ENCODE measurements at regions not wholly inside any gene's neighbourhood (a gene's known extent, or its start where the extent isn't known, plus 50 kb on each side); places are given as distances from the start of the nearest gene placed in this dataset.

DNA sequence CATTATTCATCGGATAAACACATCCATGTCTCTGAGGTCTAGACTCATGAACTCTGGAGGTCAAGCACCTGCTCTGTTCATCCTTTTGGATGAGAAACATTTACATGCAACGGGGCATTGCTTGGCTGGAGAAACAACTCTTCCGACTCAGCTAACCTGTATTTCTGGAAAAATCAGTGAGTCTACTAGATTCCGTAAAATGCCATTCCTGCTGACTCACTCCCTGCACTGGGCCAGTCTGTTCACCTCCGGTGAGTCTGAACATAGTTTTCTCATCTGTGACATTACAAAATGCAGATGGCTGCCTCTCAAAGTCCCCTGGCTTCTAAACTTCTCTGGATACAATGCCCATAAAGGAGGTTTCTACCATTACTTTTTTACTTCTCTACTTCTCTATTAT is 185.7 kb upstream of the HS3ST1 start:
- Histone ChIP-seq H3K36me3 (ENCODE audit: insufficient read depth, low read length) (no peaks in the 10 kb centered on the region), H3K27ac (no peak overlapping the region)

DNA sequence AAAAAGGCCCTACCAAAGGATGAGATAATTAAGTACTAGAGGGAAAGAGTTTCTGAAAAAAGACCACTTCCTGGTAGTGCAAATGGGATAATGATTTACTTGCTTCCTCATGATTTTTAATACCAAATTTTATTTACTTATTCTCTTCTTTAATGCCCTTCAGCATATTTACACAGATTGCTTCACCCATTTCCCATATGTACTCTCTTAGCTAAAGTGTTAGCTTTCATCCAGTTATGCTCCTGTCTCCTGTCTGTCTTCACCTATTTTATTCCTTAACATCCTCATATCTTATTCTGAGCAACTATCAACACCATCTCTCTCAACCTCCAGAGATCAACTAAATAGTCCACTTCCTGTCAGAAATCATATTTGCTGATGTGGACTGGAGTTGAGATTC is 183.2 kb upstream of the HS3ST1 start:
- no peaks in the 10 kb centered on the region for H3K36me3 ChIP-seq (ENCODE audit: insufficient read depth, low read length)
- DNase-seq (ENCODE audit: low read depth, low spot score): no peak
- no peaks in the 10 kb centered on the region for H3K9me3 ChIP-seq (ENCODE audit: low read depth, low read length)
- no peak overlapping the region for H3K9ac ChIP-seq (ENCODE audit: insufficient read length)
- TF ChIP-seq EZH2 (IDR thresholded peaks at IDR 0.05): no peak
- no peak overlapping the region for H3K4me3 ChIP-seq
- H3K27ac ChIP-seq: no peak overlapping the region

More for the DNA sequence above, 185.7 kb upstream of the HS3ST1 start:
- H3K9me3 ChIP-seq (ENCODE audit: low read depth, low read length): no peaks in the 10 kb centered on the region
- TF ChIP-seq EZH2 (IDR thresholded peaks at IDR 0.05) (no peak), POLR2AphosphoS5 (IDR thresholded peaks at IDR 0.05; ENCODE audit: borderline replicate concordance, low read depth, low read length) (no peak), FOXP2 (optimal IDR thresholded peaks at IDR 0.05; ENCODE audit: control extremely low read depth, extremely low read length, insufficient read depth) (no peak)
- DNase-seq (ENCODE audit: low read depth, low spot score): no peak
- no peak overlapping the region for H3K4me3 ChIP-seq
- H3K9ac ChIP-seq (ENCODE audit: insufficient read length): no peak overlapping the region

DNA sequence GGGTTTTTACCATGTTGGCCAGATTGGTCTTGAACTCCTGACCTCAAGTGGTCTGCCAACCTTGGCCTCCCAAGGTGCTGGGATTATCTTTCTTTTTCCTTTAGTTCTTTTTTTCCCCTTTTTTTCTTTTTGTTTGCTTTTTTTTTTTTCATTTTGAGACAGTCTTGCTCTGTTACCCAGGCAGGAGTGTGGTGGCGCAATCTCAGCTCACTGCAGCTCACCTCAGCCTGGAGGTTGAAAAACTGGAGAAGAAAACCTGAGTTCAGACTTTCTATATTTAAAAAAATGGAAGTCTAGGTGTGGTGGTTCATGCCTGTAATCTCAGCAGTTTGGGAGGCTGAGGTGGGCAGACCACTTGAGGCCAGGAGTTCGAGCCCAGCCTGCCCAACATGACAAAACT is 181.1 kb upstream of the HS3ST1 start:
- no peak overlapping the region for H3K4me3 ChIP-seq
- TF ChIP-seq POLR2AphosphoS5 (IDR thresholded peaks at IDR 0.05; ENCODE audit: borderline replicate concordance, low read depth, low read length): no peak
- no peak for TF ChIP-seq EZH2 (IDR thresholded peaks at IDR 0.05)
- TF ChIP-seq FOXP2 (optimal IDR thresholded peaks at IDR 0.05; ENCODE audit: control extremely low read depth, extremely low read length, insufficient read depth): no peak
- no peak overlapping the region for H3K9ac ChIP-seq (ENCODE audit: insufficient read length)
- no peaks in the 10 kb centered on the region for H3K9me3 ChIP-seq (ENCODE audit: low read depth, low read length)
- H3K27ac ChIP-seq: no peak overlapping the region
- DNase-seq (ENCODE audit: low read depth, low spot score): no peak
- no peaks in the 10 kb centered on the region for H3K36me3 ChIP-seq (ENCODE audit: insufficient read depth, low read length)

- Histone ChIP-seq H3K9ac (ENCODE audit: insufficient read length) (no peak overlapping the region), H3K27ac (no peak overlapping the region), H3K36me3 (ENCODE audit: insufficient read depth, low read length) (no peaks in the 10 kb centered on the region), H3K4me3 (no peak overlapping the region), H3K9me3 (ENCODE audit: low read depth, low read length) (no peaks in the 10 kb centered on the region)
- TF ChIP-seq FOXP2 (optimal IDR thresholded peaks at IDR 0.05; ENCODE audit: control extremely low read depth, extremely low read length, insufficient read depth) (no peak), EZH2 (IDR thresholded peaks at IDR 0.05) (no peak), POLR2AphosphoS5 (IDR thresholded peaks at IDR 0.05; ENCODE audit: borderline replicate concordance, low read depth, low read length) (no peak)
- no peak for DNase-seq (ENCODE audit: low read depth, low spot score)
Measured at GRCh38 chr4:11608992-11609391, 180.3 kb upstream of the HS3ST1 start.

GRCh38 chr4:11606078-11606477 is 177.4 kb upstream of the HS3ST1 start:
- no peaks in the 10 kb centered on the region for H3K36me3 ChIP-seq (ENCODE audit: insufficient read depth, low read length)
- no peak for DNase-seq (ENCODE audit: low read depth, low spot score)
- no peak for TF ChIP-seq FOXP2 (optimal IDR thresholded peaks at IDR 0.05; ENCODE audit: control extremely low read depth, extremely low read length, insufficient read depth)
- TF ChIP-seq POLR2AphosphoS5 (IDR thresholded peaks at IDR 0.05; ENCODE audit: borderline replicate concordance, low read depth, low read length): no peak
- TF ChIP-seq EZH2 (IDR thresholded peaks at IDR 0.05): no peak
- H3K9me3 ChIP-seq (ENCODE audit: low read depth, low read length): no peaks in the 10 kb centered on the region
- H3K27ac ChIP-seq: no peak overlapping the region
- H3K9ac ChIP-seq (ENCODE audit: insufficient read length): no peak overlapping the region
- no peak overlapping the region for H3K4me3 ChIP-seq

DNA sequence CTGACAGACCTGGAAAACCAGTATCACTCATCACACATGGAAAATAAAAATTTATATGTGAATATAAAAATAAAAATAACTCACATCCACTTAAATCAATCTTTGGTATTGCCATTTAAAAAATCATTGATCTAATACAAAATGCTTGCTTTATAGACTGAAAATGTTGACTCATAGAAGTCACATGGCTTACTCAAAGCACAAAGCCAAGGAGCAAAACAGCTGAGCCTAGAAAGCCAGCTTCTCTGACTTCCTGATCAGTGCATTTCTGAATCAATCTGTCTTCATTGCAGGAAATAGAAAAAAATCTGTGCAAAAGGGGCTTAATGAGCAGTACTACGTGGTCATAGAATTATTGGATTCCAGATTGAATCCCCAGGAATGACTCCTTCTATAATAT is 176.9 kb upstream of the HS3ST1 start:
- Histone ChIP-seq H3K27ac (no peak overlapping the region), H3K9me3 (ENCODE audit: low read depth, low read length) (no peaks in the 10 kb centered on the region), H3K4me3 (no peak overlapping the region), H3K36me3 (ENCODE audit: insufficient read depth, low read length) (no peaks in the 10 kb centered on the region), H3K9ac (ENCODE audit: insufficient read length) (no peak overlapping the region)
- DNase-seq (ENCODE audit: low read depth, low spot score): no peak
- TF ChIP-seq EZH2 (IDR thresholded peaks at IDR 0.05): no peak
- no peak for TF ChIP-seq FOXP2 (optimal IDR thresholded peaks at IDR 0.05; ENCODE audit: control extremely low read depth, extremely low read length, insufficient read depth)
- no peak for TF ChIP-seq POLR2AphosphoS5 (IDR thresholded peaks at IDR 0.05; ENCODE audit: borderline replicate concordance, low read depth, low read length)

DNA sequence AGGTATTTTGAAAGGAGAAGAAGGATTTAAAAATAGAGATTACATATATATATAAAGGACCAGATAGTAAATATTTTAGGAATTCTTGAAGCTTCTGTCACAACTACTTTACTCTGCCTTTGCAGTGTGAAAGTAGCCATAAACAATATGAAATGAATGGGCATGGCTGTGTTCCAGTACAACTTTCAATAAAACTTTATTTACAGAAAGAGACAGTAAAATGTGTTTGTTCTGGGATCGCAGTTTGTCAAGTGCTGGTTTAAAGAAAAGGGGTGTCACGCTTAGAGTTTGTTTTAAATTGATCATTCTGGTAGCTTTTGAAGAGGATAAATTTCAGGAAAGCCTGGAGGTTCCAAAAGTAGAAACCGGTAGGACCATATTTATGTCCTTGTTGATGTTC is 176.1 kb upstream of the HS3ST1 start:
- no peaks in the 10 kb centered on the region for H3K9me3 ChIP-seq (ENCODE audit: low read depth, low read length)

DNA sequence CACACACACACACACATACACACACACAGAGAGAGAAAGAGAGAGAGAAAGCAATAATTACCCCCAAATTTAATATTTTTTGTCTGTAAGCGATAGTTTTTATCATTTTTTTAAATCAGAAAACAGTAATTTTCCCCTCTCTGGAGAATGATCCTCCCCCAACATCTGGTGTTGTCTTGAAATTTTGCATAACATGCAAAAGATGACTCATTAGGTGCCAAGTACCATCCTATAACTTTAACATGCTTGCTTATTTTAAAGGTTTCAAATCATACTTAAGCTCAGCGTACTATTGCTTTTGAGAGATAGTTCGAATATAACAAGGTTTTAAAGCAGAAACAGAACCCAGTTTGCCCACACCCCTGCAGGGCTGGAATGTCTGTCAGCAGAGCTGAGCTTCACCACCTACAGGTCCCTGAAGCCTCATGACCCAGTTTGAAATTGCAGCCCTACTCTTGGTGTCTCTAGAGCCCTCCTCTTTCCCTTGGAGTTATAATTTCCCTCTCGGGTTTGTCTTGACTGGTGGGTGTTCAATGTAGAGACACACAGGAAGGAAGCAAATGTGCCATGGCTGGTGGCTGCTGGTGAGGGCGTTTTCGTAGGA is 175.0 kb upstream of the HS3ST1 start:
- Histone ChIP-seq H3K36me3 (ENCODE audit: insufficient read depth, low read length) (no peaks in the 10 kb centered on the region), H3K9ac (ENCODE audit: insufficient read length) (no peak overlapping the region), H3K4me3 (no peak overlapping the region), H3K27ac (no peak overlapping the region), H3K9me3 (ENCODE audit: low read depth, low read length) (no peaks in the 10 kb centered on the region)
- DNase-seq (ENCODE audit: low read depth, low spot score): no peak
- TF ChIP-seq EZH2 (IDR thresholded peaks at IDR 0.05) (no peak), POLR2AphosphoS5 (IDR thresholded peaks at IDR 0.05; ENCODE audit: borderline replicate concordance, low read depth, low read length) (no peak), FOXP2 (optimal IDR thresholded peaks at IDR 0.05; ENCODE audit: control extremely low read depth, extremely low read length, insufficient read depth) (no peak)

More for the DNA sequence above, 176.1 kb upstream of the HS3ST1 start:
- H3K36me3 ChIP-seq (ENCODE audit: insufficient read depth, low read length): no peaks in the 10 kb centered on the region
- TF ChIP-seq EZH2 (IDR thresholded peaks at IDR 0.05) (no peak), FOXP2 (optimal IDR thresholded peaks at IDR 0.05; ENCODE audit: control extremely low read depth, extremely low read length, insufficient read depth) (no peak), POLR2AphosphoS5 (IDR thresholded peaks at IDR 0.05; ENCODE audit: borderline replicate concordance, low read depth, low read length) (no peak)
- no peak for DNase-seq (ENCODE audit: low read depth, low spot score)
- H3K27ac ChIP-seq: no peak overlapping the region
- no peak overlapping the region for H3K9ac ChIP-seq (ENCODE audit: insufficient read length)
- no peak overlapping the region for H3K4me3 ChIP-seq
